GM12874 (cell line): ENCODE measurements at regions not wholly inside any gene's neighbourhood (a gene's known extent, or its start where the extent isn't known, plus 50 kb on each side); places are given as distances from the start of the nearest gene placed in this dataset.

Experiments used
- CTCF ChIP-seq: IDR thresholded peaks from 2 replicates; pipeline ENCODE4 v1.5.1; 2011; ENCODE audit warnings: low read depth, mild to moderate bottlenecking, control low read depth, low read length, moderate library complexity; ENCODE audit not compliant: insufficient read depth

GRCh38 chrX:139475432-139475831 lies 55.1 kb upstream of the F9 start:
- no peak for TF ChIP-seq CTCF

- TF ChIP-seq CTCF, result no peak
Measured at GRCh38 chrX:139454743-139455142, 75.8 kb upstream of the F9 start.

- TF ChIP-seq CTCF, result no peak
Measured at GRCh38 chrX:139448996-139449395, 81.5 kb upstream of the F9 start.

GRCh38 chrX:139446832-139447231 lies 83.7 kb upstream of the F9 start:
- no peak for TF ChIP-seq CTCF

GRCh38 chrX:139429913-139430312 lies 100.6 kb upstream of the F9 start:
- no peak for TF ChIP-seq CTCF

GRCh38 chrX:139423186-139423585 lies 107.4 kb upstream of the F9 start:
- no peak for TF ChIP-seq CTCF

GRCh38 chrX:139388254-139388653 lies 142.3 kb upstream of the F9 start:
- TF ChIP-seq CTCF, result no peak

- TF ChIP-seq CTCF, result no peak
Measured at GRCh38 chrX:139382529-139382928, 148.0 kb upstream of the F9 start.
